ENCODE measurements at regions not wholly inside any gene's neighbourhood (a gene's known extent, or its start where the extent isn't known, plus 50 kb on each side); places are given as distances from the start of the nearest gene placed in this dataset.

DNA sequence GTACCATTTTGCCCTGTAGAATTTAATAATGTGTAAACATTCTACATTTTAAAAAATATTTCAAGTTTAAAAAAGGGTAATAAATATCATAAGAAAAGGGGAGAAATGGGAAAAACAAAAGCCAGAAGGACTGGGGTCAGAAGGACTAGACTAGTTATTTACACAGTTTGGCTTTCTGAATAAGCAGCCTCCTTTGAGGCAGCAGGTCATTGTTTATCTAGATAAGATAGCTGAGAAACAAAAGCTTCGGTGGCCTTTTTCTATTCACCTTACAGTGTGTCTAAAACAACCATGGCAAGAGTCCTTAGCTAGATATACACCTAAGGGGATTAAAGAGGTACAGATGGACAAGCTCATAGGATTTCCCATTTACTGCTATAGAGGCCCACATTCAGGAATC, 396.5 kb upstream of the PMFBP1 start:
- Mint-ChIP-seq H3K9me3 (no peaks in the 10 kb centered on the region), H3K27ac (no peak overlapping the region), H3K36me3 (no peaks in the 10 kb centered on the region)
- ATAC-seq, result no peak
- DNase-seq (ENCODE audit: low spot score in 2 of 2), result no peak

DNA sequence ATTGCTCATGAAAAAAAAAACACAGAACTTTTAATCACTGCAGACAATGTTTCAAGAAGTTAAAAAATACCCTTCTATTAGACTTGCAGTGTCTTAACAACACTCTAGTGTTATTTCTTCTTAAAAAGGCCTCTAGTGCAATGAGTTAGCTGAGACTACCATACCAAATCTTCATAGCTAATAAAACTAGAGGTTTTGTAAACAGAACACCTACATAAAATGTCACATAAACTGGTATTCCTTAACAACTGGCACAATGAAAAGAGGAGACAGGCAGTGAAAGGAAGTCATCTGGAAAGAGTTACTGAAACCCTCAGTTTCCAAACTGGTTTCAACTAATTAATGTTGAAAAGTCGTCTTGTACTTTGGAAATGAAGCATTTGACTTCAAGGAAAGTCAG, 394.2 kb upstream of the PMFBP1 start:
- Mint-ChIP-seq H3K9me3 (no peaks in the 10 kb centered on the region), H3K36me3 (no peaks in the 10 kb centered on the region), H3K27ac (no peak overlapping the region)
- DNase-seq (ENCODE audit: low spot score in 2 of 2), result no peak
- ATAC-seq, result no peak

DNA sequence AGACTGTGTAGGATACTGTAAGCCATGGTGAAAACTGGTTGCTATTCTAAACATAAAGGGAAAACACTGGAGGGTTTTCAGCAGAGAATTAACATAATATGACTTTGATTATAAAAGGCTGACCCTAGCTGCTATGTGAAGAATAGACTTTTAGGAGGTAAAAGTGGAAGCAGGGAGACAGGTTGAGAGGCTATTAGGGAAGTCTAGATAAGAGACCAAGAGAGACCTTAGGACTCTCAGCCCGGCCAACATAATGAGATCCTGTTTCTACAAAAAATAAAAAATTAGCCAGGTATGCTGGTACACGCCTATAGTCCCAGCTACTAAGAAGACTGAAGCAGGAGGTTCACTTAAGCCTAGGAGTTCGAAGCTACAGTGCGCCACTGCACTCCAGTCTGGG, 393.2 kb upstream of the PMFBP1 start:
- Mint-ChIP-seq H3K9me3 (no peaks in the 10 kb centered on the region), H3K36me3 (no peaks in the 10 kb centered on the region), H3K27ac (no peak overlapping the region)
- ATAC-seq (no peak), DNase-seq (ENCODE audit: low spot score in 2 of 2) (no peak)

DNA sequence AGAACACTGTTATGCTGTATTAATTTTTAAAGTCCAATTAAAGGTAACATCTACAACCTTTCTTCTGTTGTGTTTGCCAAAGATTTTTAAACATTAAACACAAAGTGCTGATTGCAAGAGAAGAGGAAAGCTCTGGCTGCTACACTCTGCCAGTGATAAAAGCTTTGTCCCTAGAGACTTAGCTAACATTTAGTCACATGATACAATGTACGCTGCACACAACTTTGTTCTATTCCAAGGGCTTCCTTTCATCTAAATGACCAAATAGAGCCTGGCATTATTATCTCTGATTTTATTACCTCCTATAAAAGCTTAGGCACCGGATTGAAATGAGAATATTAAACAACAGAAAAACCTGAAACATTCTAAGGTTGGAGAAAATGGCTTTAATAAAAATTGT, 388.7 kb upstream of the PMFBP1 start:
- Mint-ChIP-seq H3K9me3 (no peaks in the 10 kb centered on the region), H3K36me3 (no peaks in the 10 kb centered on the region), H3K27ac (no peak overlapping the region)
- DNase-seq (ENCODE audit: low spot score in 2 of 2) (no peak), ATAC-seq (no peak)

DNA sequence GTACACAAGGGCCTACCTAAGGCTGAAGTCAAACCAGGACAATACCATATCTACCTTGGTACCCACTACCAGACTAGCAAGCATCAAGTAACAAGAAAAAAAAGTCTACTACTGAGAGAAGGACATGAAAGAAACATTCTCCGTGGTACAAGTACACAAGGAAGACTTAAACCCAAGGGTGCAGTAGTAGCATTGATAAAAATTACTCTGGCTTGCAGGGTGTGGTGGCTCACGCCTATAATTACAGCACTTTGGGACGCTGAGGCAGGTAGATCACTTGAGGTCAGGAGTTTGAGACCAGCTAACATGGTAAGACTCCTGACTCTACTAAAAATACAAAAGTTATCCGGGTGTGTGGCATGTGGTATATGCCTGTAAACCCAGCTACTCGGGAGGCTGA, 386.5 kb upstream of the PMFBP1 start:
- Mint-ChIP-seq H3K36me3 (no peaks in the 10 kb centered on the region), H3K27ac (no peak overlapping the region), H3K9me3 (no peaks in the 10 kb centered on the region)
- no peak for DNase-seq (ENCODE audit: low spot score in 2 of 2)
- ATAC-seq, result no peak

DNA sequence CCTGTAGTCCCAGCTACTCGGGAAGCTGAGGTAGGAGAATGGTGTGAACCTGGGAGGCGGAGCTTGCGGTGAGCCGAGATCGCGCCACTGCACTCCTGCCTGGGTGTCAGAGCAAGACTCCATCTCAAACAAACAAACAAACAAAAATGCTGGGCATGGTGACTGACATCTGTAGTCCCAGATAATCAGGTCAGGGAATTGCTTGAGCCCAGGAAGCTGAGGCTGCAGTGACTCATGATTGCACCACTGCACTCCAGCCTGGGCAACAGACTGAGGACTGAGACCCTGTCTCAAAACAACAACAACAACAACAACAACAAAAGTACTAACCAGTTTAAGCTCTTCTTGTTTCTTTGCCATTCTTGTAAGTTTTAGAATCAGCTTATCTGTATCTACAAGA, 383.0 kb upstream of the PMFBP1 start:
- Mint-ChIP-seq H3K27ac (no peak overlapping the region), H3K9me3 (peaks cover 0 to 3% of the 10 kb centered on the region in 2 donors), H3K36me3 (no peaks in the 10 kb centered on the region)
- ATAC-seq, result no peak
- no peak for DNase-seq (ENCODE audit: low spot score in 2 of 2)

DNA sequence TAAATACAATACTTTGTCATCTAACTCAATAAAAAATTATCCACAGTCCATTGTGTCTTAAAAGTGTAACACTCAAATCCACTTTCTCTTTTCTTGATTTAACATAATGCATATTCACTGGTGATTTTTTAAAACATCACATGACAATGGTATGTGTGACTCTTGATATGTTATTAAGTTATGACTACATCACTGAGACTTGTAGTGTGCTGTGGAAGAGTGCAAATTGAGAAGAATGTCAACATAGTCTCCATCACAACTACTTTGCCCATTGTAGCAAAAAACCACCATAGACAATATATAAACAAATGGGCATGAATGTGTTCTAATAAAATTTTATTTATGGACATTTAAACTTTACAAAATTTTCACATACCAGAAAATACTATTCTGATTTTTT, 380.7 kb upstream of the PMFBP1 start:
- no peak overlapping the region for H3K27ac Mint-ChIP-seq
- no peak for DNase-seq (ENCODE audit: low spot score in 2 of 2)
- H3K36me3 Mint-ChIP-seq, result no peaks in the 10 kb centered on the region
- peaks cover 3% of the 10 kb centered on the region in 2 donors for H3K9me3 Mint-ChIP-seq
- ATAC-seq, result no peak

DNA sequence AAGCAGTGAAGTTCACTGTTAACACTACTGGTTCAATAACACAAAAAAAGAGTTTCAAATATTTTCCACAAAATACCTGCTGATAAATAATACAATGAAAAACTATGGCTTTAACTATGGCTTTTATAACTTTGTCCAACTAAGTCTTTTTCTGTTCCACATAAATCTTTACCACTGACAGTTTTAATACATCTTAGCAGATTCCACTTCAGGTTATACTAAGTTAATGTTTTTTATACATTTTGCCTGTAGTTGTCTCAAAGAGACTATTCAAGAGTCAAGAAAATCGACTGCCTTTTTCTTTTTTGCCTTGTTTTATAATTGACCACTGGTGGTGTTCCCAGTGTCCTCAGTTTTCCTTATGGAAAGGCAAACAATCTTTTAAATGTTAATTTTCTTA, 379.7 kb upstream of the PMFBP1 start:
- Mint-ChIP-seq H3K27ac (no peak overlapping the region), H3K36me3 (no peaks in the 10 kb centered on the region), H3K9me3 (peaks cover 3 to 4% of the 10 kb centered on the region in 2 donors)
- no peak for DNase-seq (ENCODE audit: low spot score in 2 of 2)
- ATAC-seq, result no peak

DNA sequence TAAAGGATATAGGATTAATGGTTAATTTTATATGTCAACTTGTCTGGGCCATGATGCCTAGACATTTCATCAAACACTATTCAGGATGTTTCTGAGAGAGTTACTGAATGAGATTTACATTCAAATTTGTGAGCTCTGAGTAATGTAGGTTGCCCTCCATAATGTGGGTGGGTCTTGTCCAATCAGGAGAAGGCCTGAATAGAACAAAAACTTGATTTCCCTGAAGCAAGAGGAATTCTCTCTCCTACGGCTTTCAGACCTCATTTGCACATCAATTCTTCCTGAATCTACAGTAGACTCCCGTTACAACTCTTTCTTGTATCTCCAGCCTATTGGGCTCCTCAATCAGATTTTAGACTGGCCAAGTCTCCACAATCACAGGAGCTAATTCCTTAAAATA, 377.9 kb upstream of the PMFBP1 start:
- peaks cover 3 to 4% of the 10 kb centered on the region in 2 donors for H3K9me3 Mint-ChIP-seq
- DNase-seq (ENCODE audit: low spot score in 2 of 2) (no peak), ATAC-seq (no peak)
- H3K36me3 Mint-ChIP-seq, result no peaks in the 10 kb centered on the region
- no peak overlapping the region for H3K27ac Mint-ChIP-seq

DNA sequence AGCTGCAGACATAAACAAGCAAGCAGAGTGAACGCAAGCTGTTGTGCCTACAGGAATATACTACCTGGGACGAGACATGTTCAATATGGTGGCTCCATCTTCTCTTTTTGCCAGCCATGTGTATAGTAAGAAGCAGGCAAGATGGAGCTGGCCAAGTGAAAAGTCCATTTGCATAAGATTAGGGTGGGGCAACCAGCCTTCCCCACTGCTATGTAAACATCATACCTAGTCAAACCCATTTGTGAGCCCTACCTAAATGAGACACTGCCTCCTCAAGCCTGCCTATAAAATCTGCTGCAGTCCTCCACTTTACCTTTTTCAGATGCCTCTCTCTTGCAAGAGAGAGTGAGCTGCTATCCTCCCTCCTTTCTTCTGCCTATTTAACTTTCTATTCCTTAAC, 370.1 kb upstream of the PMFBP1 start:
- H3K9me3 Mint-ChIP-seq, result no peaks in the 10 kb centered on the region
- H3K27ac Mint-ChIP-seq, result no peak overlapping the region
- peaks cover 0 to 8% of the 10 kb centered on the region in 2 donors for H3K36me3 Mint-ChIP-seq
- no peak for DNase-seq (ENCODE audit: low spot score in 2 of 2)
- no peak for ATAC-seq

DNA sequence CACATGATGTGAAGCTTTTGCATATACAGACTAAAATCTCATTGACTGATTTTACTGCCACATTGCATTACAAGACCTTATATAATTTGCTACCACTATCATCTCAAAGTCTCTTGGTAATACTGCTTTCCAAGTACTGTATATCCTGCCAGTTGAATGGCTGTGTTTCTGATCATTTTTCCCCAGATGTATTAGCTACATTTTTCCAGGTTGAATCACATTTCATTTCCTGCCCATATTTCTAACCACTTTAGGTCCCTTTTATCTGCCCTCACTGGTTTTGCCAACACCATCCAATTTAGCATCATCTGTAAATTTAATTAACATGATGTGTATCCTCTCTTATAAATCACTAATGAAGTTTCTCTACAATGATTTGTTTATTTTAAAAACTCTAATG, 365.7 kb upstream of the PMFBP1 start:
- no peak overlapping the region for H3K27ac Mint-ChIP-seq
- DNase-seq (ENCODE audit: low spot score in 2 of 2) (no peak), ATAC-seq (no peak)
- H3K36me3 Mint-ChIP-seq, result no peaks in the 10 kb centered on the region
- H3K9me3 Mint-ChIP-seq, result no peaks in the 10 kb centered on the region

DNA sequence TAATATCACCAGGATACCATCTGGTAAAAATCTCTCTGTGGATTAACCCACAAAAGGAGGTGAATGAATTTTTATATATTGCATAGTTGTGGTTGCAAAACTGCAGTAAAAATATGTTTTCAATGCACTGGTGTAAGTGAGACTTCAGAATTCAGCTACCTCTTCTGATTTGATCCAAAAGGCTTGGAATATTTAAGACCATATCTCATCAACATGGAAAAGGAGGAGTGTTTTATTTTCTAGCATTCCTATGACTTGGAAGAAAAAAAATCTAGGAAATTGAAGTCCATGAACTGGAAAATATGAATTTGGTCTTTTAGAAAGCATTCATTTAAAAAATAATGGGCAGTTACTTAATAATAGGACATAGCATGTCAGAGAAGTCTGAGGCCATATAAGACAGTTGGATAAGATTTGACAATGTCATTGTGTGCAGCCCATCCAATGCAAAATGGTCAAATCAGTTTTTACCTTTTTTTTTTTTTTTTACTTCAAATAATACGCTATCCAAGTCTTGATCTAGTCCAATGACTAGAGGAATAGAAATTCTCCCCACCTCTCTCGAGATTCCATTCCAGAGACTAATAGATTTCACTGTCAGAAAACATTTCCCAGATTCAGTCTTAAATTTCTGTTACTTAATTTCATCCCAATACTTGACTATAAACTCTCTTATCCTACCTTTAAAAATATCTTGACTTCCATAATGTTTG, 364.9 kb upstream of the PMFBP1 start:
- no peaks in the 10 kb centered on the region for H3K36me3 Mint-ChIP-seq
- no peak overlapping the region for H3K27ac Mint-ChIP-seq
- H3K9me3 Mint-ChIP-seq, result no peaks in the 10 kb centered on the region
- DNase-seq (ENCODE audit: low spot score in 2 of 2) (no peak), ATAC-seq (no peak)

DNA sequence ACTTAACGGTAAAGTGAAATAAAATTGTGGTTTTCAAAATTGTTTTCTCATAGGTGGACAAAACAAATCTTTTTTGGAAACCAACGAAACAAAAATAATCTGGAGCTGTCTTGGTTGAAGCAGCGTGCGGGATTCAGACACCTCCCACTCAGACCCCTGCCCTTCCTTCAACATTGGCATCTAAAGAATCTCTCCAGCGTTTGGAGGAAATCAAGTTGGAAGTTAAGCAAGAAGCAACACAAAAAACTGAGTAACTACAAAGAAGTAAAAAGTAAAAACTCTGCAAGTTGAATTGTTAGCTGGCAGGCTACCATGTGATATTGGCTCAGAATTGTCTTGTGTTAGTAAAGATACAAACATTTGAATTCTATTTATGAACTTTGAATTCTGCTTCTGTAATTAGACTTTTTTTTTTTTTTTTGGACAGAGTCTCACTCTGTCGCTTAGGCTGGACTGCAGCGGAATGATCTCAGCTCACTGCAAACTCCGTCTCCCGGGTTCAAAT, 361.0 kb upstream of the PMFBP1 start:
- Mint-ChIP-seq H3K36me3 (peaks cover 0 to 15% of the 10 kb centered on the region in 2 donors), H3K27ac (no peak overlapping the region), H3K9me3 (peaks cover 3 to 11% of the 10 kb centered on the region in 2 donors)
- no peak for DNase-seq (ENCODE audit: low spot score in 2 of 2)
- no peak for ATAC-seq

DNA sequence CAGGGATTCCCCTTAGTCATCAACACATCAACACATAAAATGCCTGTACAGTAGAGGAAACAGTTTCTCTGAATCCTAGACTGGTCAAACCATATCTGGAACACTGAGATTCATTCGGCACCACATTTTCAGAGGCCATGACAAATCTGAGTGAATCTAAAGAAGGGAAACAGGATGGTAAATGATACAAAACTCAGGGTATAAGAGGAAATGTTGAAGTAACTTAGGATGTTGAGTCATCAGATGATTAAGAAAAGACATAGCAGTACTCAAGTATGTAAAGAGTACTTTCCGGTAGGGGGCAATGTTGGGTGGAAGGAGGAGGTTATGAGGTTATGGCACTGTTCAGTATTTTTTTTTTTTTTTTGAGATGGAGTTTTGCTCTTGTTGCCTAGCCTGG, 358.5 kb upstream of the PMFBP1 start:
- Mint-ChIP-seq H3K27ac (no peak overlapping the region), H3K9me3 (peaks cover 6 to 13% of the 10 kb centered on the region in 2 donors), H3K36me3 (peaks cover 0 to 15% of the 10 kb centered on the region in 2 donors)
- no peak for DNase-seq (ENCODE audit: low spot score in 2 of 2)
- ATAC-seq, result peak; percentile 29 to 59

DNA sequence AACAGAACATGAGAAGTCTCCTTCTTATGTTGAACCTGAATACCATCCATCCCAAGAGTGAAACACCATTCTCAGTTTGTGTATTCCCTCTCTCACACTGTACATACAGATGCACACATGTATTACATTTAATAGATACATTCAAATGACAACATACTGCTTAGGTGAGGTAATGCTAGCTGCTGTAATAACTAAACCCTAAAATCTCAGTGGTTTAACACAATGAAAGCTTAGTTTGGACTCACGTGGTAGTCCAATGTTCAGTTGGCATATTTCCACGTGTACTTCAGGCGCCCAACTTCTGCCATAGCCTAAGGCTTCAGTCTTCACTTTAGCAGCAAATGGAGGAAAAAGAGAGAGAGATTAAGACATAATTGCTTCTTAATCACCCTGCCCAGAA, 351.1 kb upstream of the PMFBP1 start:
- H3K9me3 Mint-ChIP-seq, result peaks cover 3 to 10% of the 10 kb centered on the region in 2 donors
- no peak overlapping the region for H3K27ac Mint-ChIP-seq
- peaks cover 0 to 16% of the 10 kb centered on the region in 2 donors for H3K36me3 Mint-ChIP-seq
- no peak for DNase-seq (ENCODE audit: low spot score in 2 of 2)
- ATAC-seq, result no peak

DNA sequence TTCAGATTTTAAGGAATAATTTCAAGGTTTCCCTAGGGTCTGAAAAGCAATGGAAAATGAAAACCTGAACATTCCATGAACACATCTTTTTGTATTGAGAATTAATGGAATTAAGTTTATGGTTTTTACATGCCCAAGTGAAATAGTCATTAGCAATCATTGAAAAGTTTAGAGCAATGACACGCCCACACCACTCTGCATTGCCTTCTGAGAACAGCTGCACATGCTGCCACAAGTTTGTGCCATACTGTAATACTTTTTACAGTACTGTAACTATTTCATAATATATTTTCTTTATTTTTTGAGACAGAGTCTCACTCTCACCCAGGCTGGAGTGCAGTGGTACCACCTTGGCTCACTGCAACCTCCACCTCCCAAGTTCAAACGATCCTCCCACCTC, 345.2 kb upstream of the PMFBP1 start:
- peaks cover 0 to 9% of the 10 kb centered on the region in 2 donors for H3K36me3 Mint-ChIP-seq
- peaks cover 0 to 3% of the 10 kb centered on the region in 2 donors for H3K9me3 Mint-ChIP-seq
- H3K27ac Mint-ChIP-seq, result no peak overlapping the region
- DNase-seq (ENCODE audit: low spot score in 2 of 2) (no peak), ATAC-seq (no peak)

DNA sequence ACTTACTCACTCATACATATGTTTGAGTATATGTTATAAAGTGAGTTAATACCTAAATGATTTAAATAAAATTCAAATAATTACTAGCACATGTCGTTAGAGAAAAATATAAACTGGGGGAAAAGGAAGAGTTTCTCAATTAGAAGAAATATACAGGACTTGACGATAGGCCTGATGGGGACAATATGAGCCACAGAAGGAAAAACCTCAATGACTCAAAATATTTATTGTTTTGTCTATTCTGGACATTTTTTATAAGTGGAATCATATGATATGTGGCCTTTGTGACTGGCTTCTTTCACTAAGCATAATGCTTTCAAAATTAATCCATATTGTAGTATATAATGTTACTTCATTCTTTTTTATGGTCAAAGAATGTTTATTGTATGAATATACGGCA, 339.2 kb upstream of the PMFBP1 start:
- H3K9me3 Mint-ChIP-seq, result no peaks in the 10 kb centered on the region
- no peak for ATAC-seq
- DNase-seq (ENCODE audit: low spot score in 2 of 2), result no peak
- no peaks in the 10 kb centered on the region for H3K36me3 Mint-ChIP-seq
- no peak overlapping the region for H3K27ac Mint-ChIP-seq

DNA sequence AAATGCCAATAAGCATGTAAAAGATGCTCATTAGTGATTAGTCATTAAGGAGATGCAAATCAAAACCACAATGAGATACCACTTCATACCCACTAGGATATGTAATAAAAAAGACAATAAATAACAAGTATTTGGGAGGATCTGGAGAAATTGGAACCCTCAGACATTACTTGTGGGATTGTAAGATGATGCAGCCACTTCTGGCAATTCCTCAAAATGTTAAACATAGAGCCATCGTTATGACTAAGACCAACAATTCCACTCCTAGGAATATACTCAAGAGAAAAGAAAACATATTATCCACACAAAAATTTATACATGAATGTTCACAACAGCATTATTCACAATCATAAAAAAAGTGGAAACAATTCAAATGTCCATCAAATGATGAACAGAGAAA, 336.2 kb upstream of the PMFBP1 start:
- ATAC-seq (no peak), DNase-seq (ENCODE audit: low spot score in 2 of 2) (no peak)
- H3K27ac Mint-ChIP-seq, result no peak overlapping the region
- H3K36me3 Mint-ChIP-seq, result no peaks in the 10 kb centered on the region
- no peaks in the 10 kb centered on the region for H3K9me3 Mint-ChIP-seq
